ENCODE measurements at regions not wholly inside any gene's neighbourhood (a gene's known extent, or its start where the extent isn't known, plus 50 kb on each side); places are given as distances from the start of the nearest gene placed in this dataset.

DNA sequence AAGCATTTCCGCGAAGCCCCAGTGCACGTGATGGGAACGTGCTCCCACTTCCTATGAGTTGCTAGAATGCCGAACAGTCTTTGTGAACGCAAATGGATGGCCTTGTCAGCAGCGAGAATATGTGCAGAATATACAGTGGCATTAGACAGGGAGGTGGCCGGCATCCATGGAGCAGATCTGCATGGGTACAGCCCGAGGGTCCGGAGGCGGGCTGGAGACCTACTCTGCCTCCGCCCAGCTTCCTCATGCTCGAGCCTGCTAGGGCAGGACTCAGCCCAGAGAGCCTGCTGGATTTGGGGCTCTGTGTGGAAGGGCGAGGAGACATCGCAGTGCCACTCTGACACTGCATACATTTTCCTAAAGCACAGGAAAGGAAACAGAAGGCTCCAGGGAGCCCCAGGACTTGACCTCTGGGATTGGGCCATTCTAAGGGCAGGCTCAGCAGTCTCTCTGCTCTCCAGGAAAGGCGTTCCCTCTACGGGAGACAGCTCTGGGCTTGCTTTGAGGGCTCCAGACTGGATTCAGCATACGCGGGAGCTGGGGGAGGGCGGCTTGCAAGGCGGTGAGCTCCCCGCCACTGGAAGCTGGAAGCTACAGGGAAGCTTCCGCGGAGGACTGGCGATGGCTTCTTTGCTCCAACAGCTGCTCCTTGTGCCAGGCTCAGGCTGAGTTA, 55.9 kb upstream of the UQCRFS1 start:
- TF ChIP-seq, protein P1, sequence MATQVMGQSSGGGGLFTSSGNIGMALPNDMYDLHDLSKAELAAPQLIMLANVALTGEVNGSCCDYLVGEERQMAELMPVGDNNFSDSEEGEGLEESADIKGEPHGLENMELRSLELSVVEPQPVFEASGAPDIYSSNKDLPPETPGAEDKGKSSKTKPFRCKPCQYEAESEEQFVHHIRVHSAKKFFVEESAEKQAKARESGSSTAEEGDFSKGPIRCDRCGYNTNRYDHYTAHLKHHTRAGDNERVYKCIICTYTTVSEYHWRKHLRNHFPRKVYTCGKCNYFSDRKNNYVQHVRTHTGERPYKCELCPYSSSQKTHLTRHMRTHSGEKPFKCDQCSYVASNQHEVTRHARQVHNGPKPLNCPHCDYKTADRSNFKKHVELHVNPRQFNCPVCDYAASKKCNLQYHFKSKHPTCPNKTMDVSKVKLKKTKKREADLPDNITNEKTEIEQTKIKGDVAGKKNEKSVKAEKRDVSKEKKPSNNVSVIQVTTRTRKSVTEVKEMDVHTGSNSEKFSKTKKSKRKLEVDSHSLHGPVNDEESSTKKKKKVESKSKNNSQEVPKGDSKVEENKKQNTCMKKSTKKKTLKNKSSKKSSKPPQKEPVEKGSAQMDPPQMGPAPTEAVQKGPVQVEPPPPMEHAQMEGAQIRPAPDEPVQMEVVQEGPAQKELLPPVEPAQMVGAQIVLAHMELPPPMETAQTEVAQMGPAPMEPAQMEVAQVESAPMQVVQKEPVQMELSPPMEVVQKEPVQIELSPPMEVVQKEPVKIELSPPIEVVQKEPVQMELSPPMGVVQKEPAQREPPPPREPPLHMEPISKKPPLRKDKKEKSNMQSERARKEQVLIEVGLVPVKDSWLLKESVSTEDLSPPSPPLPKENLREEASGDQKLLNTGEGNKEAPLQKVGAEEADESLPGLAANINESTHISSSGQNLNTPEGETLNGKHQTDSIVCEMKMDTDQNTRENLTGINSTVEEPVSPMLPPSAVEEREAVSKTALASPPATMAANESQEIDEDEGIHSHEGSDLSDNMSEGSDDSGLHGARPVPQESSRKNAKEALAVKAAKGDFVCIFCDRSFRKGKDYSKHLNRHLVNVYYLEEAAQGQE (IDR thresholded peaks at IDR 0.05; ENCODE audit: insufficient read depth in 1 of 2, low read depth in 2 of 2, low read length in 2 of 2): no peak
- no peak for TF ChIP-seq POLR2AphosphoS5 (IDR thresholded peaks at IDR 0.05; ENCODE audit: low read depth, low read length)

All from PFSK-1 (cell line).